ENCODE measurements at regions not wholly inside any gene's neighbourhood (a gene's known extent, or its start where the extent isn't known, plus 50 kb on each side); places are given as distances from the start of the nearest gene placed in this dataset.
"Not testable (repeated sequence)": the region's sequence is repeated elsewhere in the genome, so short reads cannot be mapped to it uniquely, and the experiment has no call there.

GRCh38 chr2:113376253-113376912 lies 61.1 kb upstream of the ZNG1B start:
- FAIRE-seq: no peak
- WGBS (ENCODE audit: low lambda C conversion rate): 71% methylated on average over 2 of the region's 2 CpGs
- POLR2A ChIA-PET: interaction anchor here (0.6 kb wide), 1 partner anchor 89 kb away, joined by 3 read pairs; no protein-coding TSS in a partner anchor

GRCh38 chr2:113374857-113375256 lies 62.6 kb upstream of the ZNG1B start:
- FAIRE-seq; ATAC-seq; H3K9me3 ChIP-seq (ENCODE audit: low read length); H3K4me2 ChIP-seq (ENCODE audit: low read depth, low read length); H4K20me1 ChIP-seq (ENCODE audit: insufficient read depth, low read length); POLR2A ChIA-PET; H3K27me3 ChIP-seq (ENCODE audit: control insufficient read depth in 1 of 2, insufficient read depth in 2 of 2, low read length in 2 of 2); BruUV-seq (replicated peaks); H3K4me3 ChIP-seq (replicated peaks in 1 of 3; ENCODE audit: insufficient read depth in 1 of 3, low read depth in 2 of 3, low read length in 3 of 3); H3K79me2 ChIP-seq (ENCODE audit: insufficient read depth, low read length); H3K9ac ChIP-seq (ENCODE audit: insufficient read depth, low read depth, low read length); CTCF ChIA-PET (ENCODE audit: low intra/inter-chr PET ratio, low total read pairs); H2AFZ ChIP-seq (ENCODE audit: low read length); H3K27ac ChIP-seq (ENCODE audit: extremely low read length, insufficient read depth, low read length); DNase-seq (ENCODE audit: low spot score); intact Hi-C loops (cut with micrococcal nuclease; ENCODE audit: unreplicated experiment); H3K36me3 ChIP-seq (replicated peaks in 1 of 2; ENCODE audit: control insufficient read depth in 1 of 2, insufficient read depth in 2 of 2, low read length in 2 of 2); H3K4me1 ChIP-seq (ENCODE audit: insufficient read depth, low read length): not testable (repeated sequence)
- in situ Hi-C loops (cut with HindIII; ENCODE audit: extremely low pct_ligation_motif_present, low pct_unique_long_range_greater_than_20kb): loop anchor here (5.0 to 25.0 kb wide), 3 partner anchors 113 to 290 kb away; no protein-coding TSS in a partner anchor
- 1% methylated on average over 4 of the region's 4 CpGs for WGBS (ENCODE audit: low lambda C conversion rate)

More at GRCh38 chr2:113376253-113376912, 61.1 kb upstream of the ZNG1B start:
- H2AFZ ChIP-seq (ENCODE audit: low read length): no peak overlapping the region
- in situ Hi-C loops (cut with HindIII; ENCODE audit: extremely low pct_ligation_motif_present, low pct_unique_long_range_greater_than_20kb): loop anchor here (10.0 kb wide), 1 partner anchor 292 kb away; no protein-coding TSS in a partner anchor
- BruUV-seq (replicated peaks): no TSS peak
- no peaks in the 10 kb centered on the region for H3K36me3 ChIP-seq (replicated peaks in 1 of 2; ENCODE audit: control insufficient read depth in 1 of 2, insufficient read depth in 2 of 2, low read length in 2 of 2)
- intact Hi-C loops (cut with micrococcal nuclease; ENCODE audit: unreplicated experiment): no loop called here
- no peak overlapping the region for H3K9ac ChIP-seq (ENCODE audit: insufficient read depth, low read depth, low read length)
- H4K20me1 ChIP-seq (ENCODE audit: insufficient read depth, low read length): no peaks in the 10 kb centered on the region
- no peaks in the 10 kb centered on the region for H3K9me3 ChIP-seq (ENCODE audit: low read length)
- no peak overlapping the region for H3K27ac ChIP-seq (ENCODE audit: extremely low read length, insufficient read depth, low read length)
- DNase-seq (ENCODE audit: low spot score) (no peak), ATAC-seq (no peak)
- H3K27me3 ChIP-seq (ENCODE audit: control insufficient read depth in 1 of 2, insufficient read depth in 2 of 2, low read length in 2 of 2): no peaks in the 10 kb centered on the region
- H3K4me1 ChIP-seq (ENCODE audit: insufficient read depth, low read length): no peaks in the 10 kb centered on the region
- no peaks in the 10 kb centered on the region for H3K79me2 ChIP-seq (ENCODE audit: insufficient read depth, low read length)
- CTCF ChIA-PET (ENCODE audit: low intra/inter-chr PET ratio, low total read pairs): no interaction called here
- TF ChIP-seq PRDM10 (CRISPR knock-in tag; IDR thresholded peaks at IDR 0.05; ENCODE audit: low read depth) (no peak), MIER2 (CRISPR knock-in tag; IDR thresholded peaks at IDR 0.05) (no peak), ZNF782 (CRISPR knock-in tag; IDR thresholded peaks at IDR 0.05; ENCODE audit: borderline replicate concordance) (no peak), SYNCRIP (IDR thresholded peaks at IDR 0.05; ENCODE audit: insufficient read depth, low read depth, low read length) (no peak), ZNF790 (CRISPR knock-in tag; IDR thresholded peaks at IDR 0.05; ENCODE audit: borderline replicate concordance) (no peak), HIVEP1 (CRISPR knock-in tag; IDR thresholded peaks at IDR 0.05) (no peak), SMARCC2 (IDR thresholded peaks at IDR 0.05) (no peak), MTF1 (CRISPR knock-in tag; IDR thresholded peaks at IDR 0.05) (no peak), ZNF547 (CRISPR knock-in tag; IDR thresholded peaks at IDR 0.05) (no peak)
- H3K4me3 ChIP-seq (replicated peaks in 1 of 3; ENCODE audit: insufficient read depth in 1 of 3, low read depth in 2 of 3, low read length in 3 of 3): no peak overlapping the region
- H3K4me2 ChIP-seq (ENCODE audit: low read depth, low read length): no peak overlapping the region
